ENCODE measurements at regions not wholly inside any gene's neighbourhood (a gene's known extent, or its start where the extent isn't known, plus 50 kb on each side); places are given as distances from the start of the nearest gene placed in this dataset.

GRCh38 chr13:32897296-32897695 is 118.9 kb upstream of the KL start:
- no peaks in the 10 kb centered on the region for H3K9me3 ChIP-seq (replicated peaks; ENCODE audit: insufficient read depth, low read length)
- H3K27me3 ChIP-seq (replicated peaks; ENCODE audit: insufficient read depth, low read length), result no peaks in the 10 kb centered on the region
- no peaks in the 10 kb centered on the region for H4K20me1 ChIP-seq (ENCODE audit: insufficient read depth, low read length)
- no peak for TF ChIP-seq EZH2phosphoT487 (IDR thresholded peaks at IDR 0.05; ENCODE audit: low read length)
- no peaks in the 10 kb centered on the region for H3K36me3 ChIP-seq (replicated peaks; ENCODE audit: insufficient read depth, low read length)
- H2AFZ ChIP-seq (ENCODE audit: low read length), result no peak overlapping the region
- no peaks in the 10 kb centered on the region for H3F3A ChIP-seq (ENCODE audit: insufficient read depth, low read length)
- no peak overlapping the region for H3K27ac ChIP-seq (ENCODE audit: low read length)
- no peak overlapping the region for H3K4me2 ChIP-seq (ENCODE audit: low read depth, low read length)
- no peak for DNase-seq
- H3K4me3 ChIP-seq (ENCODE audit: low read length), result no peak overlapping the region
- no peaks in the 10 kb centered on the region for H3K4me1 ChIP-seq (ENCODE audit: low read length)
- no peak overlapping the region for H3K9ac ChIP-seq (ENCODE audit: low read length)
- H3K79me2 ChIP-seq (ENCODE audit: low read length), result no peaks in the 10 kb centered on the region
- no peaks in the 10 kb centered on the region for H3K9me2 ChIP-seq (replicated peaks; ENCODE audit: insufficient read depth, low read length)

- H3K79me2 ChIP-seq (ENCODE audit: low read length), result no peaks in the 10 kb centered on the region
- no peak overlapping the region for H3K4me2 ChIP-seq (ENCODE audit: low read depth, low read length)
- no peak overlapping the region for H3K4me3 ChIP-seq (ENCODE audit: low read length)
- H3K4me1 ChIP-seq (ENCODE audit: low read length), result peaks cover 12% of the 10 kb centered on the region
- no peak overlapping the region for H2AFZ ChIP-seq (ENCODE audit: low read length)
- no peaks in the 10 kb centered on the region for H3K9me3 ChIP-seq (replicated peaks; ENCODE audit: insufficient read depth, low read length)
- no peak overlapping the region for H3K27ac ChIP-seq (ENCODE audit: low read length)
- no peaks in the 10 kb centered on the region for H3K36me3 ChIP-seq (replicated peaks; ENCODE audit: insufficient read depth, low read length)
- no peaks in the 10 kb centered on the region for H3K27me3 ChIP-seq (replicated peaks; ENCODE audit: insufficient read depth, low read length)
- TF ChIP-seq EZH2phosphoT487 (IDR thresholded peaks at IDR 0.05; ENCODE audit: low read length) (no peak), EZH2 (optimal IDR thresholded peaks at IDR 0.05; ENCODE audit: low read depth, low read length) (no peak)
- TF ChIP-seq, protein P1, sequence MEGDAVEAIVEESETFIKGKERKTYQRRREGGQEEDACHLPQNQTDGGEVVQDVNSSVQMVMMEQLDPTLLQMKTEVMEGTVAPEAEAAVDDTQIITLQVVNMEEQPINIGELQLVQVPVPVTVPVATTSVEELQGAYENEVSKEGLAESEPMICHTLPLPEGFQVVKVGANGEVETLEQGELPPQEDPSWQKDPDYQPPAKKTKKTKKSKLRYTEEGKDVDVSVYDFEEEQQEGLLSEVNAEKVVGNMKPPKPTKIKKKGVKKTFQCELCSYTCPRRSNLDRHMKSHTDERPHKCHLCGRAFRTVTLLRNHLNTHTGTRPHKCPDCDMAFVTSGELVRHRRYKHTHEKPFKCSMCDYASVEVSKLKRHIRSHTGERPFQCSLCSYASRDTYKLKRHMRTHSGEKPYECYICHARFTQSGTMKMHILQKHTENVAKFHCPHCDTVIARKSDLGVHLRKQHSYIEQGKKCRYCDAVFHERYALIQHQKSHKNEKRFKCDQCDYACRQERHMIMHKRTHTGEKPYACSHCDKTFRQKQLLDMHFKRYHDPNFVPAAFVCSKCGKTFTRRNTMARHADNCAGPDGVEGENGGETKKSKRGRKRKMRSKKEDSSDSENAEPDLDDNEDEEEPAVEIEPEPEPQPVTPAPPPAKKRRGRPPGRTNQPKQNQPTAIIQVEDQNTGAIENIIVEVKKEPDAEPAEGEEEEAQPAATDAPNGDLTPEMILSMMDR (IDR thresholded peaks at IDR 0.05; ENCODE audit: low read length), result no peak
- H3K9me2 ChIP-seq (replicated peaks; ENCODE audit: insufficient read depth, low read length), result no peaks in the 10 kb centered on the region
- H3F3A ChIP-seq (ENCODE audit: insufficient read depth, low read length), result no peaks in the 10 kb centered on the region; the same call in 1 of the 2 replicates
- H4K20me1 ChIP-seq (ENCODE audit: insufficient read depth, low read length), result no peaks in the 10 kb centered on the region
- H3K9ac ChIP-seq (ENCODE audit: low read length), result no peak overlapping the region
- no peak for DNase-seq
Observed at GRCh38 chr13:32902029-32902780, 114.0 kb upstream of the KL start.

DNA sequence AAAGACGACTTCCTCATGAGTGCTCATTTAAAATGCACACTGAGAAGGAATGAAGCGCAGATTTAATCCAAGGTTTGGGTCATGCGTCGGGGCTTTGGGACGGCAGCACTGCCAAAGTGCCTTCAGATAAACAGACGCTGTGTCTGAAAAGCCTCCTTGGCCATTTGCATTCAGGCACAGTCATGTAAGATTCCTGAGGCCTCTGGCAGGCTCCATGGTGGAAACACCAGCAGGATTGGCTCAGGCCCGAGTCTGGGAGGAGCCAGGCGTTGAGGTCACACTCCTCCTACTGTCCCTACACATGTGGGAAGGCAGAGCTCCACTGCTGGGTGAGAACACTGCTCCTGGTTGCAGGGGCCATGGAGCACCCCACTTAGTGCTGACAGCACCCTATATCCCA is 113.3 kb upstream of the KL start:
- DNase-seq, result no peak
- no peak overlapping the region for H2AFZ ChIP-seq (ENCODE audit: low read length)
- H3K9ac ChIP-seq (ENCODE audit: low read length), result no peak overlapping the region
- H3K79me2 ChIP-seq (ENCODE audit: low read length), result no peaks in the 10 kb centered on the region
- no peak overlapping the region for H3K4me3 ChIP-seq (ENCODE audit: low read length)
- no peaks in the 10 kb centered on the region for H3K27me3 ChIP-seq (replicated peaks; ENCODE audit: insufficient read depth, low read length)
- H3F3A ChIP-seq (ENCODE audit: insufficient read depth, low read length), result no peaks in the 10 kb centered on the region; the same call in 1 of the 2 replicates
- H4K20me1 ChIP-seq (ENCODE audit: insufficient read depth, low read length), result no peaks in the 10 kb centered on the region
- H3K9me2 ChIP-seq (replicated peaks; ENCODE audit: insufficient read depth, low read length), result no peaks in the 10 kb centered on the region
- no peak overlapping the region for H3K4me2 ChIP-seq (ENCODE audit: low read depth, low read length)
- H3K36me3 ChIP-seq (replicated peaks; ENCODE audit: insufficient read depth, low read length), result no peaks in the 10 kb centered on the region
- H3K9me3 ChIP-seq (replicated peaks; ENCODE audit: insufficient read depth, low read length), result no peaks in the 10 kb centered on the region
- TF ChIP-seq, protein P1 (IDR thresholded peaks at IDR 0.05; ENCODE audit: low read length), result no peak
- no peak for TF ChIP-seq EZH2 (optimal IDR thresholded peaks at IDR 0.05; ENCODE audit: low read depth, low read length)
- TF ChIP-seq EZH2phosphoT487 (IDR thresholded peaks at IDR 0.05; ENCODE audit: low read length), result no peak
- H3K27ac ChIP-seq (ENCODE audit: low read length), result no peak overlapping the region
- peaks cover 12% of the 10 kb centered on the region for H3K4me1 ChIP-seq (ENCODE audit: low read length)

- no peaks in the 10 kb centered on the region for H3K27me3 ChIP-seq (replicated peaks; ENCODE audit: insufficient read depth, low read length)
- no peak for TF ChIP-seq EZH2 (optimal IDR thresholded peaks at IDR 0.05; ENCODE audit: low read depth, low read length)
- TF ChIP-seq EZH2phosphoT487 (IDR thresholded peaks at IDR 0.05; ENCODE audit: low read length), result no peak
- TF ChIP-seq, protein P1 (IDR thresholded peaks at IDR 0.05; ENCODE audit: low read length), result no peak
- no peaks in the 10 kb centered on the region; the same call in 1 of the 2 replicates for H3F3A ChIP-seq (ENCODE audit: insufficient read depth, low read length)
- H3K4me2 ChIP-seq (ENCODE audit: low read depth, low read length), result no peak overlapping the region
- H4K20me1 ChIP-seq (ENCODE audit: insufficient read depth, low read length), result no peaks in the 10 kb centered on the region
- no peak overlapping the region for H2AFZ ChIP-seq (ENCODE audit: low read length)
- H3K36me3 ChIP-seq (replicated peaks; ENCODE audit: insufficient read depth, low read length), result no peaks in the 10 kb centered on the region
- H3K9ac ChIP-seq (ENCODE audit: low read length), result no peak overlapping the region
- H3K4me3 ChIP-seq (ENCODE audit: low read length), result no peak overlapping the region
- H3K4me1 ChIP-seq (ENCODE audit: low read length), result peaks cover 12% of the 10 kb centered on the region
- H3K9me2 ChIP-seq (replicated peaks; ENCODE audit: insufficient read depth, low read length), result no peaks in the 10 kb centered on the region
- H3K79me2 ChIP-seq (ENCODE audit: low read length), result no peaks in the 10 kb centered on the region
- no peak for DNase-seq
- H3K27ac ChIP-seq (ENCODE audit: low read length), result no peak overlapping the region
- no peaks in the 10 kb centered on the region for H3K9me3 ChIP-seq (replicated peaks; ENCODE audit: insufficient read depth, low read length)
Observed at GRCh38 chr13:32903720-32904119, 112.5 kb upstream of the KL start.

Data from MM.1S (cell line).